ENCODE measurements at regions not wholly inside any gene's neighbourhood (a gene's known extent, or its start where the extent isn't known, plus 50 kb on each side); places are given as distances from the start of the nearest gene placed in this dataset.

- TF ChIP-seq POLR2A (IDR thresholded peaks at IDR 0.05): no peak
- no peak for TF ChIP-seq CTCF (IDR thresholded peaks at IDR 0.05)
These were observed 468.8 kb downstream of the EPM2A start for GRCh38 chr6:145266432-145267075.
